ENCODE measurements at regions not wholly inside any gene's neighbourhood (a gene's known extent, or its start where the extent isn't known, plus 50 kb on each side); places are given as distances from the start of the nearest gene placed in this dataset.

- WGBS (ENCODE audit: extremely low coverage, insufficient read length, low lambda C conversion rate) = no CpG with 5 or more reads among the region's 31 CpGs
- Mint-ChIP-seq H3K27ac (no peak overlapping the region; a peak in 1 of 7 replicates), H3K9me3 (no peaks in the 10 kb centered on the region), H3K4me3 (peak overlapping the region; percentile 62 to 67; a peak in 4 of 5 replicates), H3K27me3 (ENCODE audit: low read depth) (no peaks in the 10 kb centered on the region), H3K36me3 (ENCODE audit: insufficient read depth in 1 of 3, low read depth in 3 of 3) (no peaks in the 10 kb centered on the region), H3K4me1 (peaks cover 4 to 8% of the 10 kb centered on the region in 2 experiments; a peak in 3 of 4 replicates)
- H2BK5ac ChIP-seq (ENCODE audit: insufficient read length, low read length) = no peak overlapping the region
- no peaks in the 10 kb centered on the region for H3K79me1 ChIP-seq (ENCODE audit: insufficient read depth, low read depth, low read length, poor library complexity, severe bottlenecking)
- peak; percentile 88 for DNase-seq
- H3K56ac ChIP-seq (ENCODE audit: insufficient read length, low read depth, low read length) = no peak overlapping the region
- no peak overlapping the region for H3K4ac ChIP-seq (ENCODE audit: low read depth, low read length)
- H2BK120ac ChIP-seq (ENCODE audit: low read depth, low read length, poor library complexity, severe bottlenecking) = no peak overlapping the region
- H3T11ph ChIP-seq (ENCODE audit: low read length) = no peak overlapping the region
- peak; percentile 98 for TF ChIP-seq CTCF (conservative IDR thresholded peaks at IDR 0.05)
- H2BK12ac ChIP-seq (ENCODE audit: insufficient read length, low read depth, low read length) = no peak overlapping the region
- peak overlapping the region; percentile 59; the same call in 1 of the 2 replicates for H3K14ac ChIP-seq (ENCODE audit: insufficient read depth, low read length)
- H2BK20ac ChIP-seq (ENCODE audit: low read depth, low read length, poor library complexity, severe bottlenecking) = no peak overlapping the region
- no peaks in the 10 kb centered on the region for H3K79me2 ChIP-seq (ENCODE audit: insufficient read depth, low read length)
- H2BK15ac ChIP-seq (ENCODE audit: low read depth, low read length) = no peak overlapping the region
- H3K27ac ChIP-seq (ENCODE audit: insufficient read length, low read depth, low read length) = no peak overlapping the region
- no peak overlapping the region for H2AK5ac ChIP-seq (ENCODE audit: insufficient read length, low read length)
- H4K8ac ChIP-seq (replicated peaks; ENCODE audit: insufficient read length, low read depth, low read length) = peak overlapping the region; percentile 58
- H3K4me1 ChIP-seq (ENCODE audit: insufficient read depth, low read length) = no peaks in the 10 kb centered on the region
- peak overlapping the region; percentile 49 for H3K4me2 ChIP-seq (ENCODE audit: insufficient read depth, insufficient read length, low read length)
- no peak overlapping the region for H4K5ac ChIP-seq (ENCODE audit: insufficient read length, low read depth, low read length)
- H3K23ac ChIP-seq (ENCODE audit: insufficient read length, low read depth, low read length) = no peak overlapping the region
- H4K20me1 ChIP-seq (ENCODE audit: control insufficient read depth, insufficient read depth, insufficient read length) = no peaks in the 10 kb centered on the region
- no peaks in the 10 kb centered on the region for H3K9me3 ChIP-seq (ENCODE audit: control insufficient read depth, low read depth, low read length)
- H3K23me2 ChIP-seq (ENCODE audit: insufficient read length, low read depth, low read length, poor library complexity, severe bottlenecking) = no peaks in the 10 kb centered on the region
- no peak overlapping the region for H2AFZ ChIP-seq (ENCODE audit: low read length)
- no peak overlapping the region for H4K91ac ChIP-seq (ENCODE audit: insufficient read length, low read depth, low read length)
- no peak overlapping the region for H3K9ac ChIP-seq (ENCODE audit: extremely low read depth, insufficient read length, low read length)
- H3K18ac ChIP-seq (ENCODE audit: insufficient read length, low read depth, low read length) = peak overlapping the region; percentile 59
- H3K27me3 ChIP-seq (ENCODE audit: insufficient read depth, low read length) = peaks cover 2% of the 10 kb centered on the region; the same call in 1 of the 2 replicates
These were observed 187.1 kb upstream of the BRINP1 start for GRCh38 chr9:119556129-119556875.

All from H9 (cell line).